Heart left ventricle (tissue), 13 donors: ENCODE measurements at regions not wholly inside any gene's neighbourhood (a gene's known extent, or its start where the extent isn't known, plus 50 kb on each side); places are given as distances from the start of the nearest gene placed in this dataset.

Experiments used
- POLR2A ChIP-seq, 2 donors: fragments of 450-650 bp; IDR thresholded peaks; one replicate each; pipeline ENCODE4 v1.6.1; 2017; ENCODE audit warnings: antibody characterized with exemption in 2 of 2, mild to moderate bottlenecking in 2 of 2, moderate library complexity in 2 of 2
- TF ChIP-seq, protein P1 (sequence below), 12 donors: fragments of 200-600 bp; sonication (generic) in 4 of 12; IDR thresholded peaks; one replicate each; pipeline versions ENCODE4 v1.5.0 to v1.8.0; 2018 to 2022; ENCODE audit warnings: antibody characterized with exemption in 12 of 12, mild to moderate bottlenecking in 5 of 12
- donor health status: ischemic (EF 13 %, LVEDD 7.1; RV severe dilation, severe dysfunction).
- donor health status: DM: no; HTN: yes; CAD: no.
- donor health status: DM: no; HTN: no; CAD: no.
- donor health status: ischemic (EF 25% LVEDD 6.9; RV normal size, moderate dysfunction).
- donor health status: ischemic (EF 25% LVEDD 5.7; RV mildly dilated, moderate dysfunction).
- donor health status: ischemic (EF 35%, LVEDD 5.7; RV mildly dilated, moderate dysfunction).
- donor health status: nonischemic (EF 11% LVEDD 7.7; RV severe dilation, severe dysfunction).
- donor health status: DM: yes; HTN: yes; CAD: no.
- donor health status: PGD.
- donor health status: ischemic (EF 29% LVEDD 5.4; RV normal size, mild dysfunction).
- donor health status: nonischemic (EF 23%, LVEDD 6.1; RV moderate dilation, normal function).

DNA sequence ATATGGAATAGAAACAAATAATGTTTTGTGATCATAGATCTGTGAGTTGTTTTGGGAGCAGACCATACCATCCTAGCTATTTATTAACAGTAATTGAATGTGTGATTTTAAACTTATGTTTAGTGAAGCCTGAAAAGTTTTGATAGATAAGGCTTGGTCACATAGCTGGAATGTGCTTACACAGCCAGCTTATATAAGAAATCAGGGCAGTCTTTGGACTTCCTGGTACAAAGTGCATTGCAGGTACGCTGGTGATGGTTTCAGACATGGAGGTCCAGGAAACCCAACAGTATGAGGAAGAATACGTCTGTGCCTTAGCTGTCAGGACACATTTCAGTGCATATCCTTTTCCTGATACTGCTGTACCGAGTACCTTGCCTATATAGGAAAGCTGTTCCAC lies 2316.2 kb upstream of the PCDH20 start:
- TF ChIP-seq, protein P1, sequence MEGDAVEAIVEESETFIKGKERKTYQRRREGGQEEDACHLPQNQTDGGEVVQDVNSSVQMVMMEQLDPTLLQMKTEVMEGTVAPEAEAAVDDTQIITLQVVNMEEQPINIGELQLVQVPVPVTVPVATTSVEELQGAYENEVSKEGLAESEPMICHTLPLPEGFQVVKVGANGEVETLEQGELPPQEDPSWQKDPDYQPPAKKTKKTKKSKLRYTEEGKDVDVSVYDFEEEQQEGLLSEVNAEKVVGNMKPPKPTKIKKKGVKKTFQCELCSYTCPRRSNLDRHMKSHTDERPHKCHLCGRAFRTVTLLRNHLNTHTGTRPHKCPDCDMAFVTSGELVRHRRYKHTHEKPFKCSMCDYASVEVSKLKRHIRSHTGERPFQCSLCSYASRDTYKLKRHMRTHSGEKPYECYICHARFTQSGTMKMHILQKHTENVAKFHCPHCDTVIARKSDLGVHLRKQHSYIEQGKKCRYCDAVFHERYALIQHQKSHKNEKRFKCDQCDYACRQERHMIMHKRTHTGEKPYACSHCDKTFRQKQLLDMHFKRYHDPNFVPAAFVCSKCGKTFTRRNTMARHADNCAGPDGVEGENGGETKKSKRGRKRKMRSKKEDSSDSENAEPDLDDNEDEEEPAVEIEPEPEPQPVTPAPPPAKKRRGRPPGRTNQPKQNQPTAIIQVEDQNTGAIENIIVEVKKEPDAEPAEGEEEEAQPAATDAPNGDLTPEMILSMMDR (IDR thresholded peaks at IDR 0.05) = no peak
- TF ChIP-seq POLR2A (IDR thresholded peaks at IDR 0.05) = no peak
